ENCODE measurements at regions not wholly inside any gene's neighbourhood (a gene's known extent, or its start where the extent isn't known, plus 50 kb on each side); places are given as distances from the start of the nearest gene placed in this dataset.
"Not testable (repeated sequence)": the region's sequence is repeated elsewhere in the genome, so short reads cannot be mapped to it uniquely, and the experiment has no call there.

DNA sequence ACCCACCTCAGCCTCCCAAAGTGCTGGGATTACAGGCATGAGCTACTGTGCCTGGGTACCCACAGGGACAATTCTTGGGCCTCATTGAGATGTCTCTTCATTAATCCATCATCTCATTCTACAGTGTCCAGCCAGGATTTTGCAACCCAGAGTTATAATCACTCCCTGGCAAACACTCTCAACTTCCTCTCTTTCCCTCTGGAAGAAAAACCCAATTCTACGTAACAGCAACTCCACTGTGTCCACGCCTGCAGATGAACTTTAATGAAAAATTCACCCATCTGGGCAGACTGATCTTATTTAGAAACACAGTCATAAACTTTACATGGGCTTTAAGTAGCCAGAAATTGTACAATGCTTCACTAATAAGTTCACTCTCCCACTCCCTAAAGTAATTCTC, 90.1 kb upstream of the ABCC4 start:
- no peak for DNase-seq

DNA sequence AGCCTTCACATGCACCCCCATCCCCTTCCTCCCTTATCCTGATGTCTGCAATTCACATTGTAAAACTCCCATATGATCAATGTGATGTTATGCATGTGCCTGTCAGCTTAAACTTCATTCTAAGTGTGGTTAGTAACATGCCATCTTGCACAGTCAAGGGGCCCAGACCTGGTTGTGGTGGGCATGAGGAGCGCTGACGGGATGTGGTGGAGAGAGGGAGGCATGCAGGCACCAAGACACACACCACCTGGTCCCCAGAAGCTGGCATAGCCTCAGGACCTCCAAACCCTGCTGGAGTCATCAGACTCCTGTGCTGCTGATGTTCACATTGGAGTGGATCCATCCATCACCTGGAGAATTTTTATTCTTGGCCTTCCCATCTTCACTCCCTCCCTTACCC, 90.5 kb upstream of the ABCC4 start:
- no peak for DNase-seq

DNA sequence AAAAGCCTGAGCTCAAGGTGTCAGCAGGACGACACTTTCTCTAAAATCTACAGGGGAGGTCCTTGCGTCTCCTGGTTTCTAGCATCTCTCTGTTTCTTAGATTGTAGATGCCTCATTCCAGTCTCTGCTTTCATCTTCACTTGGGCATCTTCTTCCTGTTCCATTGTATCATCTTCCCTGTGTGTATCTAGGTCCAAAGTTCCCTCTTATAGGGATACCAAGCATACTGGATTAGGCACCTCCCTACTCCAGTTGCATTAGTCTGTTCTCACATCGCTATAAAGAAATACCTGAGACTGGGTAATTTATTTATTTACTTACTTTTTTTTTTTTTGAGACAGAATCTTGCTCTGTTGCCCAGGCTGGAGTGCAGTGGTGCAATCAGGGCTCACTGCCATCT, 91.3 kb upstream of the ABCC4 start:
- no peak for DNase-seq

DNA sequence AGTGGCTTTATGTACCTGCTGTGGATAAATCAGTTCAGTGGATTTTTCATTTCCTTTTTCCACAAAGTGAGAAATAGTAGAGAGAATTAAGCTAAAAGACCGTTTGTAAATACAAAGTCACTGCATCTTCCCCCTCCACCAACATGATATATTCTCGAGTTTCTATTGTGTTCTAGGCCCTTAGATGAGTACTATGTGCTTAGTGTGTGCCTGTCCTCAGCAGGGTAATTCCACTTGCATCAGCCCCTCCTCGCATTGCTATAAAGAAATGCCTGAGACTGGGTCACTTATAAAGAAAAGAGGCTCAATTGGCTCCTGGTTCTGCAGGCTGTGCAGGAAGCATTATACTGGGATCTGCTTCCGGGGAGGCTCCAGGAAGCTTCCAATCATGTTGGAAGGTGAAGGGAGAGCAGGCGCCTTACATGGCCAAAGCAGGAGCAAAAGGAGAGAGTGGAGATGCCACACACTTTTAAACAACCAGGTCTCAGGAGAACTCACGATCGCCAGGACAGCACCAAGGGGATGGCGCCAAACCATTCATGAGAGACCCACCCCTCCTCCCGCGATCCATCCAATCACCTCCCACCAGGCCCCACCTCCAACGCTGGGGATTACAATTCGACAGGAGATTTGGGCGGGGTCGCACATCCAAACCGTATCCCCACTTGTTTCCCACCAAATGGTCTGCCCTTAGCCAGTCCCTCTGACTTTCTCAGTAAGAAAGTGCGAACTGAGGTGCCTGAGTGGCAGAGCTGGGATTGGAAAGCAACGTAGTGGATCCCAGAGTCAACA, 102.3 kb upstream of the ABCC4 start:
- DNase-seq, result peak; percentile 19

DNA sequence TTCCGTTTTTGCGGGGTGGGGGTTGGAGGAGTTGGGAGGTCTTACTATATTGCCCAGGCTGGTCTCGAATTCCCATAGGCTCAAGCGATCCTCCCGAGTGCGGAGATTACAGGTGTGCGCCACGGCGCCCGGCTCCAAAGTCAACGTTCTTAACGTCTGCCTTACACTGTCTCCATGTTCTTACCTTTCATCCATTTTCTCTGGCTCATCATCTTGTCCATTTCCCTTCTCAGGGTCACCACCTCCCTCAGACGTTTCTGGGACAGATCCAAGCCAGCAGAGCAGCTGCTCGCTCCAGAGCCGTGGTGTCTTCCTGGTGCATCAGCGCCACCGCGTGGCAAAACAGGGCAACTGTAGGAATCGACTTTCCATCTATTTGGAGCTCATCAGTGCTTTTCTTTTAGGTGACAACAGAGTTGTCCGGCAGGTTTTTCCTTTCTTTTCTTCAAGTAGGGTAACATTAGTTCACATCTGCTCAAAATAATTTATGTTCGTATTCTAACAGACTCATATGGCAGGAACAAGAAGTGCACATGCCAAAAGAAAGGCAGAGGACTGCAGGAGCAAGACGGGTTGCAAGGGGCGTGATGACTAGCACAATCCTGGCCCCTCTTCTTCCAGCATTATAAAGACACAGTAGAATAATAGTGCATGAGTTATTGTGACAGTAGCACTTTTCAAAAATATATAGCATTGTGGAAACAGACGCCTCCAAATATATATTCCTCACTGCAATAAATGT, 103.1 kb upstream of the ABCC4 start:
- peak; percentile 77 for DNase-seq

DNA sequence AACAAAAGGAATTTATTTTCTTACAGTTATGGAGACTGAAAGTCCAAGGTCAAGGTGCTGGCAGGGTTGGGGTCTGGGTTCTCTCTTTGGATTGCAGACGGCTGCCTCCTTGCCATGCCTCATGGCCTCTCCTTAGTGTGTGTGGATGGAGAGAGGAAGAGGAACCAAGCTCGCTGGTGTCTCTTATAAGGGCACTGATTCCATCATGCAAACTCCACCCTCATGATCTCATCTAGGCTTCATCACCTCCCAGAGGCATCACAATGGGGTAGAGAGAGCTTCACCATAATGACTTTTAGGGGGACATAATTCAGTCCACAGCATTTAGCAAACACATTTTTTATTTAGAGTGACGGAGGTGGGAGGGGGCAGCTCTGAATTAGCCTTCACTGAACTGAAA, 104.9 kb upstream of the ABCC4 start:
- no peak for DNase-seq

DNA sequence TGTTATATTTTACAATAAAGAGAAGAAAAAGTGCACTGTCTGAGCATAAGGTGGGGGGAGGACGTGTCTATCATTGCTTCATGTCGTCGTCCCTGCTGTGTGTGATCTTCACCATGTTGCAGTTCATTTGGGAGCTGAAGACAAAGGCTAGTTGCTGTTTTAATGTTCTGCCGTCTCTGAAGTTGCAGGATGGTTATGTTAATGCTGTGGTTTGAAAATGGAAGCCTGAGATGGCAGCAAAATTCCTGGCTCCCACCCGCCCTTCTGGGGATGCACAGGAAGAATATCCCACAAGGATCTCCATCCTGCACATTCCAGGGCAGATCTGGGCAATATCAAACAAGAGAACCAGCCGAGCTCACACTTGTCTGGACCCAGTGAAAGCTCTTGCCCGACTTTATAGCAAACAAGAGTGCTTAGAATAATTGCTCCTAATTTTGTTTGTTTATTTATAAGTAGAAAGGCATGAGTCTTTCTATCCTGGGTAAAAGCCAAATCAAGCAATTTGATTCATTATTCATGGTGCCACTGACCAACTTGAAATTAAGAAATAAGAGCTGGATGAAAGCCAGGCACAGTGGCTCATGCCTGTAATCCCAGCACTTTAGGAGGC, 110.3 kb upstream of the ABCC4 start:
- DNase-seq, result peak; percentile 8

DNA sequence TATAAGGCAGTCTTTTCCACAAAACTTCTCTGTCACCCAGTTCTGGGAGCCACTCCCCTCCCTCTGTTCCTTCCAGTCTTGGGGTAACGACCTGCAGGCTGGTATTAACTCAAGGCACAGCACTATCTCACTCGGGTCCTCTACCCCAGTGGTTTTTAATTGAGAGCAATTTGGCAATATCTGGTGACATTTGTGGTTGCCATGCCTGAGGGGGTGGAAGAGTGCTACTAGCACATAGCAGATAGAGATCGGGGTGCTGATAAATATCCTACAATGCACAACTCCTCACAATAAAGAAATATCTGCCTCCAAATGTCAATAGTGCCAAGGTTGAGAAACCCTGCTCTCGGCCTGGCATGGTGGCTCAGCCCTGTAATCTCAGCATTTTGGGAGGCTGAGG, 117.7 kb upstream of the ABCC4 start:
- no peak for DNase-seq

DNA sequence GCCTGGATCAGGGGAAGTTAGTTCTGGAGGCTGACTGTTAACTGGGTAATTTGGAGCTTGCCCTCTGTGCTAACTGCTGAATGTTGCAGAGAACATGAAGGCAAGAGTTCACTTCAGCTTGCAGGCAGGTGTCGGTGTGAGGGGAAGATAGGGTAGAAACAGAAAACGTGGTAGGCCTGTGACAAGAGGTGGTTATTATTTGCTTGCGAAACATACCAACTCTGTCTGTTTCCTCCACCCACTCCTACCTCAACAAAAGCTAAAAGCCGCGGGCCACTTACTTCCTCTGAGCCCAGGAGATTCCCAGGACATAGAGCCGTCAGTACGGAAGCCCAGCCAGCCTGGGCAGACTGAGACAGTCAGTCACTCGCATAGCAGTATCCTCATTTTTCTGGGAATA, 119.2 kb upstream of the ABCC4 start:
- DNase-seq, result no peak

DNA sequence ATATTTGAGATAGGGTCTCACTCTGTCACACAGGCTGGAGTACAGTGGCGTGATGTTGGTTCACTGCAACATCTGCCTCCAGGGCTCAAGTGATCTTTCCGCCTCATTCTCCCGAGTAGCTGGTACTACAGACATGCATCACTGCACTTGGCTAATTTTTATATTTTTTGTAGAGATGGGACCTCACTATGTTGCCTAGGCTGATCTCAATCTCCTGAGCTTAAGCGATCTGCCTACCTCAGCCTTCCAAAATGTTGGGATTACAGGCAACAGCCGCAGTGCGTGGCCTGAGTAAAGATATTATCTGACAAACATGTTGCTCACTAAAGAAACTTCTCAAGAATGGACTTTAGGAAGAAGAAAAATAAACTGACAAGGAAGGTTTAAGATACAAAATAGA, 125.4 kb upstream of the ABCC4 start:
- DNase-seq, result no peak

DNA sequence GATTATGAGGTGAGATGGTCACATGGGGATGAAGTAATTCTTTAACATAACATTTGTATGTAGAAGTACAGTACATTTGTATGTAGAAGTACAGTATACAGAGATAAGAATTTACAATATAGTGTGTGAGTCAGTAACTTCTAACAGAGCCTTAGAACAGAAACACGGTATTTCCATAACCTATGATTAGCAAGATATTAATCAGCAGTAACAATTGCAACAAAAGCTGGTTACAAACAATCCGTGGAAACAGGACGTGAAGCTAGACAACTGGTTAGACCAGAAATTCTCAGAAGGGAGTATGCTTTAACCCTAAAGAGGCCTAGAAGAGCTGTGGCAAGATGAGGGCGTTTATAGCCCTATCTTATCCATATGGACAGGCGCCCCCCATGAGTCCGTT, 122.0 kb upstream of the CLDN10 start:
- not testable (repeated sequence) for DNase-seq

DNA sequence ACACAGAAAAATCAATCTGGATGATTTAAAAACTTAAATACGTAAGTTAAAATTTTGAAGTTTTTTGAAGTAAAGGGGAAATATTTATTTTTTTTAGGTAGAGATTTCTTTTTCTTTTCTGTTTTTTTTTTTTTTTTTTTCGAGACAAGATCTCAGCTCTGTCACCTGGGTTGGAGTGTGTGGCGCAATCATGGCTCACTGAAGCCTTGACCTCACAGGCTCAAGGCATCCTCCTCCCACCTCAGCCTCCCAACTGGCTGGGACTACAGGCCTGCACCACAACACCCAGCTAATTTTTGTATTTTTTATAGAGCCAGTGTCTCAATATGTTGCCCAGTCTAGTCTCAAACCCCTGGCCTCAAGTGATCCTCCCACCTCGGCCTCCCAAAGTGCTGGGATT, 120.4 kb upstream of the CLDN10 start:
- DNase-seq, result no peak

DNA sequence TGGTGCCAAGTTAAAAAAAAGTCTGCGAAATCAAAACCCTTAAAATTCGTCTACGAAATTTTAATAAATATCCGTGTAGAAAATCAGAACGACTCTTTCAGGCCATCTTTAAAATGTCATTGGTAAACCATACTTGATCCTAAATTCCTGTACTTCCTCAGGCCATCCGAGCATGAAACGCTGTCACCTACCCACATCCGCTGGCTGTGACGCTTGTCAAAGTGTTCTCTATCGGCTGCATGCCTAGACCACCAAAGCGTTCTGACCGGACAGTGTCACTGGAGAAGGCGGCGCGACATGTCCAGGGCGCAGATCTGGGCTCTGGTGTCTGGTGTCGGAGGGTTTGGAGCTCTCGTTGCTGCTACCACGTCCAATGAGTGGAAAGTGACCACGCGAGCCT, 119.0 kb upstream of the CLDN10 start:
- DNase-seq, result no peak

DNA sequence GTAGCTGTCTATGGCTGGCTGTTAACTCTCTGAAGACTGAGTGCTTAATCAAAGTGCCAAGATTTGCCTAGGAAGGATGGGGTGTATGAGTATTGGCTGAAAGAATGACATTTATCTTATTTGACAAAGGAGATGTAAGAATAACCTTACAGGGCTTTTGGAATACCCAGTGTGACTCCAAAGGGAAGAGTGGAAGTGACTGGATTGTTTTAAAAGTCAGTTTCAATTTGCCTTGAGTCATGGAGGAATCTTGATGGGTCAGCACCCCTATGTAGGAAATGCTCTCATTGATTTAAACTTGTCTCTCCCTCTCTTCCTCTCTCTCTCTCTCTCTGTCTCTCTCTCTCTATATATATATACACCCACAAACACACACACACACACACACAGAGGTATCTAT, 118.4 kb upstream of the CLDN10 start:
- DNase-seq, result no peak

DNA sequence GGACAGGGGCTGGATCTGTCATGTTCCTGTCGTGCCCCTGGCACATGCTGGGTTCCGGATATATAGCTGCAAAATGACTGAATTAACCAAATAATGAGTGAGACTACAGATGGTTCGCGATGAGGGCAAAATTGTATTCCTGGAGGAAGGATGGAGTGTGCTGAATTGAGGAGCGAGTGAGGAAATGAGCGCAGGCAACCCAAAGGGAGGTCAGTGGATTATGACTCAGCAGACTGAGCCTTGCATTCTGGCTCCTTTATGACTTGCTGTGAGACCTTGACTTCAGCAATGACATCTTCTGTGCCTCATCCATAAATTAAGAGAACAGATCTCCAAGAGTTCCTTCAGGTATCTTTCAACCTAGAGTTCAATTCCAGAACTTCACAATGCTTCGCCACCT, 115.0 kb upstream of the CLDN10 start:
- DNase-seq, result no peak

DNA sequence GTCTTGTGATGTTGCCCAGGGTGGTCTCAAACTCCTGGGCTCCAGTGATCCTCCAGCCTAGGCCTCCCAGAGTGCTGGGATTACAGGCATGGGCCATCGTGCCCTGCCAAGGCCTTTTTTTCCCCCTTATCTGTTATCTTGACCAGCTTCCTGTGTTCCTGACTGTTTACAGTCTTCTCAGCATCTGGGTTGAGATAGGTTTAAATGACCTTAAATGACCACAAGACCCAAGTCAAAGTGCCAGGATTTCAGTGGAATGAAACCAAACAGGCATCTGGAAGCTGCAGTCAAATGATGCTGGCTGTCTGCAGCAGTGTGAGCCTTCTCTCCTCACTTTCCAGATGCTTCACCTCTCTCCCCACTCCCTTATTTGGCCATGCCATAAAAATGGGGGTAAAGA, 114.2 kb upstream of the CLDN10 start:
- DNase-seq, result no peak

DNA sequence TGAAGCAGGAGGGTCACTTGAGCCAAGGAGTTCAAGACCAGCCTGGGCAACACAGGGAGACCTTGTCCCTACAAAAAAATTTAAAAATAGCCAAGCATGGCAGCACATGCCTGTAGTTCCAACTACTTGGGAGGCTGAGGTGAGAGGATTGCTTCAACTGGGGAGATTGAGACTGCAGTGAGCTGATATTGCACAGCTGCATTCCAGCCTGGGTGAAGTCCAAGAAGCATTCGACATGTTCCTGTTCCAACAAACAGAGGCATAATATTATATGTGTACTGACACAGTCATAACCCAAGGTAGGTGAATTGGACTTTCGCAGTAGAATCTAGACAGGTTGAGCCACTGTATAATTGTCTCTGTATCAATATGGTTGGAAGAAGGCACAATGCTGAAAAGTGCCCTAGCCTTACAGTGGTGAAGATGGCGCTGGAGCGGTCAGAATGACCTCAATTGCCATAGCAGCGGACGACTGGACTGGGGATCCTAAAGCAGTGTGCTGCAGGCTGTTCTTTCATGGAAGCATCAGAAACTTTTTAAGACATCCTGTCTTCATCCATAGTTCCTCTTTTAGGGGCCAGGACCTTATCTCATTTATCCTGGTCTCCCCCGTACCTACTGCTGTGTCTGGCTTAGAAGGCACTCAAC, 112.0 kb upstream of the CLDN10 start:
- no peak for DNase-seq

DNA sequence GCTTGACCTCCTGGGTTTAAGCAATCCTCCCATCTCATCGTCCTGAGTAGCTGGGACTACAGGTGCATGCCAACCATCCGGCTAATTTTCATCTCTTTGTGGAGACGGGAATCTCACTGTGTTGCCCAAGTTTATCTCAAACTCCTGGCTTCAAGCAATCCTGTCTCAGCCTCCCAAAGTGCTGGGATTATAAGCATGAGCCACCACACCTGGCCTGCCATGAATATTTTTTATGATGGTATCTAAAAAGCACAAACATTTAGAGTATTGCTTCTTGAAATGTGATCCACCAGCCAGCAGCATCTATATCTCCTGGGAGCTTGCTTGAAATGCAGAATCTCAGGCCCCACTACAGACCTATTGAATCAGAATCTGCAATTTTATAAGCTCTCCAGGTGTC, 111.2 kb upstream of the CLDN10 start:
- no peak for DNase-seq

DNA sequence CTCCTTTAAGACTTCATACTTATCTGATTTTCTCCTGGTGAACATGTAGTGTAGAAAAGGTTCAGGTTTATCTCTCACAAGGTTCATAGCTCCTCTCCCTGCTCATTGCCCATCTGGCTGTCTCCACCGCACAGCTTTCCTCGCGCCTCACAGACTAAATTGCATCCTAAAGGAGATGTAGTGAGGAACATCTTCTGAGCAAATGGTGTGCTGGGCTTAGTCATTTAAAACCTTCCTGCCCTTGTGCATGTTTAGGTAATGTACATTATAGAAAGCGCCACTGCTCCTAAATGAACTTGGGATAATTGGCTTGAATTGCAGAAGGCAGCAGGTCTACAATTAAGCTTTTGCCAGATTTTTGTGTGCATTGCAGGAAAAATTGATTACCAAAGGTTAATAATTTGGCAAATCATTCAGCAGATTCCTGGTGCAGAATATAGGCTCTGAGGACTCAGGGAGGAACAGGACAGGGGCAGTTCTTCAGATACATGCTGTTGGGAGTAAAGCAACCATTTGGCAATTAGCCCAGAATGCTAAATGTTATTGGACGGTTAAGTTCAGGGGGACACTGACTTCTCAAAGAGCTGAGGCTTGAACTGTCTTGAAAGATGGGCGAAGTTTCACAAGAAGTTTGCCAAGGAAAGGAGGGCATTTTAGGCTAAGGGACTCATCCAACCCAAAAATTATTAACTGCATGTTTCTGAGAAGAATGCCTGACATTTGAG, 108.4 kb upstream of the CLDN10 start:
- no peak for DNase-seq

DNA sequence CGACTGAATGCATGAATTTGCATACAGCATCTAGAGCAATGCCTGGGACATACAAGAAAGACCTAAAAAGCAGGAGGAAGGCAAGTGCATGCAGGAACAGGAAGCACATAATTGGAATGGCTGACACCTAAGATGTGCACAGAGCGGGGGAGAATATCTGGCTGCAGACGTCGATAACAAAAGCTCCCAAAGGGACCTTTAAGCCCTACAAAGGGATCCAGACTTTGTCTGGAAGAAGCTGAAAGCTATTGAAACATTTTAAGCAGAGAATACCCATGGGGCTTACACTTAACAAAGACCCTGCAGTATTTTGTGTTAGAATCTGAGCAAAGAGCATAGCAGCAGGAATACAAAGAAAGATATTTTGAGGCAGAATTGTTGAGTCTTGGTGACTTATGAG, 107.4 kb upstream of the CLDN10 start:
- no peak for DNase-seq

DNA sequence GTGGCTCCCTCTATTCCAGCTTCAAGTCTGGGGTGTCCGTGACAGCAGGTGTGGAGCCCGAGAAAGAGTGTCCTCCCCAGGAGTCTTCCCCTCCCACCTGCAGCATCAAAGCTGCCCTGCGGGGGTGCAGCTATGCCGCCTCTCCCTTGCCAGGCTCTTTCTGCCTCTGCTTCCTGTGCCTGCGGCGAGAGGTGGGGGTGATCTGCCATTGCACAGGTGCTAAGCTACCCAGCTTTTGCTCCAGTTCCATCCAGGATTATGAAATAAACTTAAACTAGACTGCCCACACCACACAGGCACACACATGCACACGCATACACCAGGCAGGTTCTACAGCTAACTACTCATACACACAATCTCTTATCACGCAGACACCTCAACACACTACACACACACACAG, 104.7 kb upstream of the CLDN10 start:
- DNase-seq, result no peak

DNA sequence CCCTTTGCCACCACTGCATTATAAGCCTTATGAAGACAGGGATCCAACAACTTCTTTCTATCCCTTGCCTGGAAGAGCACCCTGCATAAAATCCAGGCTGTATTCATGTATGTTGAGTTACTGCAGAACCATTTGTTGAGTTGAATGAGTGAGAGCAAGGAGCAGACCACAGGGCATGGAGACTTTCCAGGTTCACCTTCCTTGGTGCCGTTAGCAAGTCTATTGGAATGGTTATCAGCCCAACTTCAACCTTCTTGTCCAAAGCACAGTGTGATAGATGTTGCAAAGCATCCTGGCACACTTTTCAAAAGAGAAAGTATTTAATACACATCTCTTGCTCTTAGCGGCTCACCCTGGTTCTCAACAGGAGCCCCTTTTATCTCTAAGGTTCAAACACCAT, 100.9 kb upstream of the CLDN10 start:
- DNase-seq, result no peak

DNA sequence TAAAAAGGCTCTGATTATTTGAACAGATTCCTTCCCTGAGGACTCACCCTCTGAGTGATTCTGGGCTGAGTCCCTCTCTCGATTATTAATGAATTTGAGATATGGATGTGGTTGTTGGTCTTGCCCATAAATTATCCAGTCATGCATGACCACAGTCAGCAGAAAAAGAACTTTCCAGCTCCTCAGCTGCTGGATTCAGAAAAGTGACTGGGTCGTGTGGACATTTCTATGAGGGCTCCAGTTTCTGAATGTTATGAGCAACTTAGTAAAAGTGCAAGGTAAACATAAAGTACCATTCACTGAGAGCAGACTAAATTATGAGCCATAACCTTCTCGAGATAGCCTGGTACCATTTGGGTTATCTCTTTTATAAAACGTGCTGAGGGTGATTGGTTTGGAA, 100.1 kb upstream of the CLDN10 start:
- no peak for DNase-seq
